ENCODE measurements at regions not wholly inside any gene's neighbourhood (a gene's known extent, or its start where the extent isn't known, plus 50 kb on each side); places are given as distances from the start of the nearest gene placed in this dataset.

DNA sequence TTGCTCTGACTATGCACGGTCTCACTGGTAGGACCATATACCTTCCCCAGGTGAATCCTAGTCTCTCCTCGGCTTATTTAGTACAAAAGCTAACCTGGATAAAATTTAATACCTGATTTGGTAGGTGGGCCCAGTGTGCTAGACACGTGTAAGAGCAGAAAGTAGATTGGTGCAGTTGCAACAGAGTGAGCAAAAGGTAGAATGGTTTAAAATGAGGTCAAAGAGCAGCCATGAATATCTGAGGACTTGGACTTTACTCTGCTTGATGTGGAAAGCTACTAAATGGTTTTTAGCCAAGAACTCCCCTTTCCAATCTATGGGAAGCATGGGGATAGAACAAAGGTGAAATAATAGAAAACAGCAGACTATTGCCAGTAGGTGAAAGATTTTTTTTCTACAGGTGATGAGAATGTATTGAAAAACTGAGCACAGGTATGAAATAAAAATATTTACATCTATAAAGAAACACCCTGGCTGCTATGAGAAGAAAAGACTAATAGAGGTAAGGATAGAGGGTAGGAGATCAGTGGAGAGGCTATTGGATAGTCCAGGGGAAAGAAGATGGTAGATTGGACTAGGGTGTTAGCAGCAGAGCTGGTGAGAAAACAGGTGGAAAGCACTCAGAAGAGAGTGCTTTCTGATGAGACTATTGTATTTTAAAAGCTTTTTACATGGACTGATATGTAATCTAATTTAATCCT is 61.3 kb upstream of the BCL9 start:
- no peak overlapping the region for H3K9ac ChIP-seq (ENCODE audit: low read length)
- H2AFZ ChIP-seq (ENCODE audit: low read depth, low read length, poor library complexity, severe bottlenecking): no peak overlapping the region
- H3K4me1 ChIP-seq (ENCODE audit: control insufficient read depth in 1 of 2, insufficient read depth in 2 of 2, low read length in 2 of 2): no peaks in the 10 kb centered on the region
- H3K36me3 ChIP-seq (ENCODE audit: control insufficient read depth in 1 of 2, insufficient read depth in 2 of 2, low read length in 2 of 2): no peaks in the 10 kb centered on the region
- H3K27me3 ChIP-seq (ENCODE audit: insufficient read depth, low read length): no peaks in the 10 kb centered on the region
- ChIA-PET RAD21 (ENCODE audit: low non-redundant PET in 1 of 2, low total read pairs in 2 of 2, uncharacterized antibody in 2 of 2, unreplicated experiment in 2 of 2) (no interaction called here), CTCF (no interaction called here), POLR2A (no interaction called here)
- no peak overlapping the region for H3K4me2 ChIP-seq (ENCODE audit: low read length)
- H3K4me3 ChIP-seq (replicated peaks in 1 of 2; ENCODE audit: low read depth in 1 of 2, low read length in 2 of 2): no peak overlapping the region
- H3K79me2 ChIP-seq (ENCODE audit: insufficient read depth, low read length): no peaks in the 10 kb centered on the region
- no peaks in the 10 kb centered on the region for H3K9me2 ChIP-seq (ENCODE audit: insufficient read depth)
- intact Hi-C loops (cut with micrococcal nuclease): no loop called here
- H3K27ac ChIP-seq (ENCODE audit: low read depth, low read length): no peak overlapping the region
- ATAC-seq (no peak), DNase-seq (ENCODE audit: low read depth, low spot score) (no peak)
- H4K20me1 ChIP-seq (ENCODE audit: insufficient read depth): no peaks in the 10 kb centered on the region
- no peak for TF ChIP-seq SP1 (IDR thresholded peaks at IDR 0.05; ENCODE audit: low read depth)
- no peak for TF ChIP-seq ZFX (IDR thresholded peaks at IDR 0.05)
- TF ChIP-seq TCF7L2 (IDR thresholded peaks at IDR 0.05; ENCODE audit: borderline replicate concordance, extremely low read depth, insufficient read depth, insufficient read length): no peak
- no peak for TF ChIP-seq POLR2AphosphoS5 (IDR thresholded peaks at IDR 0.05; ENCODE audit: low read depth, low read length)
- TF ChIP-seq POLR2A (IDR thresholded peaks at IDR 0.05; ENCODE audit: borderline replicate concordance, extremely low read depth, insufficient read depth, insufficient read length): no peak
- no peak for TF ChIP-seq YY1 (IDR thresholded peaks at IDR 0.05; ENCODE audit: extremely low read depth, insufficient replicate concordance, low read depth, low read length)
- TF ChIP-seq, protein P1, sequence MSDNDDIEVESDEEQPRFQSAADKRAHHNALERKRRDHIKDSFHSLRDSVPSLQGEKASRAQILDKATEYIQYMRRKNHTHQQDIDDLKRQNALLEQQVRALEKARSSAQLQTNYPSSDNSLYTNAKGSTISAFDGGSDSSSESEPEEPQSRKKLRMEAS (IDR thresholded peaks at IDR 0.05): no peak
- no peak for TF ChIP-seq JUND (IDR thresholded peaks at IDR 0.05)
- TF ChIP-seq SIN3A (IDR thresholded peaks at IDR 0.05; ENCODE audit: low read depth): no peak
- no peak for TF ChIP-seq ELF1 (IDR thresholded peaks at IDR 0.05; ENCODE audit: borderline replicate concordance, low read depth)
- no peaks in the 10 kb centered on the region for H3K9me3 ChIP-seq (ENCODE audit: control insufficient read depth in 1 of 2, insufficient read depth in 1 of 2, low read depth in 1 of 2, low read length in 2 of 2)
- no TSS peak for BruUV-seq (replicated peaks)

DNA sequence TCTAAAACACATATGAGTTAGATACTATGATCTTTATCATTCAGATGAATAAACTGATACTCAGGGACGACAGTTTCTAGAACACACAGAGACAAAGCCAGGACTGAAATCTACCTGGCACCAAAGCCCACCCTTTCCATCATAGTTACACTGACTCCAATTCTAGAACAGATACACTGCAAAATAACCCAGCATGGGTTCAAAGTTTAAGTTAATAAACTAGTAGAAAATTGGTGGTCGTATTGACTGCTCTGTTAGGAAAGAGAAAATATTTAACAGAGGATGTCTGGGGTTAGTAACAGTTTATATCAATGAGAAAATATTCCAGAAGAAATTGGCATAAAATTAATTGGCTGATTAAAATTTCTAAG is 60.8 kb upstream of the BCL9 start:
- DNase-seq (ENCODE audit: low read depth, low spot score) (no peak), ATAC-seq (no peak)
- no peaks in the 10 kb centered on the region for H3K9me2 ChIP-seq (ENCODE audit: insufficient read depth)
- H2AFZ ChIP-seq (ENCODE audit: low read depth, low read length, poor library complexity, severe bottlenecking): no peak overlapping the region
- H3K36me3 ChIP-seq (ENCODE audit: control insufficient read depth in 1 of 2, insufficient read depth in 2 of 2, low read length in 2 of 2): no peaks in the 10 kb centered on the region
- H3K27me3 ChIP-seq (ENCODE audit: insufficient read depth, low read length): no peaks in the 10 kb centered on the region
- H4K20me1 ChIP-seq (ENCODE audit: insufficient read depth): no peaks in the 10 kb centered on the region
- BruUV-seq (replicated peaks): no TSS peak
- ChIA-PET POLR2A (no interaction called here), CTCF (no interaction called here), RAD21 (ENCODE audit: low non-redundant PET in 1 of 2, low total read pairs in 2 of 2, uncharacterized antibody in 2 of 2, unreplicated experiment in 2 of 2) (no interaction called here)
- no peak overlapping the region for H3K4me2 ChIP-seq (ENCODE audit: low read length)
- no peak overlapping the region for H3K4me3 ChIP-seq (replicated peaks in 1 of 2; ENCODE audit: low read depth in 1 of 2, low read length in 2 of 2)
- no peaks in the 10 kb centered on the region for H3K4me1 ChIP-seq (ENCODE audit: control insufficient read depth in 1 of 2, insufficient read depth in 2 of 2, low read length in 2 of 2)
- H3K27ac ChIP-seq (ENCODE audit: low read depth, low read length): no peak overlapping the region
- no peaks in the 10 kb centered on the region for H3K79me2 ChIP-seq (ENCODE audit: insufficient read depth, low read length)
- intact Hi-C loops (cut with micrococcal nuclease): no loop called here
- no peak overlapping the region for H3K9ac ChIP-seq (ENCODE audit: low read length)
- H3K9me3 ChIP-seq (ENCODE audit: control insufficient read depth in 1 of 2, insufficient read depth in 1 of 2, low read depth in 1 of 2, low read length in 2 of 2): no peaks in the 10 kb centered on the region
- no peak for TF ChIP-seq ZNF274 (IDR thresholded peaks at IDR 0.05; ENCODE audit: low read depth, low read length)
- no peak for TF ChIP-seq EZH2phosphoT487 (IDR thresholded peaks at IDR 0.05; ENCODE audit: borderline replicate concordance)
- TF ChIP-seq, protein P1 (IDR thresholded peaks at IDR 0.05): no peak
- no peak for TF ChIP-seq FOSL1 (IDR thresholded peaks at IDR 0.05; ENCODE audit: low read depth)
- no peak for TF ChIP-seq POLR2AphosphoS5 (IDR thresholded peaks at IDR 0.05; ENCODE audit: low read depth, low read length)
- no peak for TF ChIP-seq RAD21 (IDR thresholded peaks at IDR 0.05; ENCODE audit: low read depth)
- TF ChIP-seq, protein P2, sequence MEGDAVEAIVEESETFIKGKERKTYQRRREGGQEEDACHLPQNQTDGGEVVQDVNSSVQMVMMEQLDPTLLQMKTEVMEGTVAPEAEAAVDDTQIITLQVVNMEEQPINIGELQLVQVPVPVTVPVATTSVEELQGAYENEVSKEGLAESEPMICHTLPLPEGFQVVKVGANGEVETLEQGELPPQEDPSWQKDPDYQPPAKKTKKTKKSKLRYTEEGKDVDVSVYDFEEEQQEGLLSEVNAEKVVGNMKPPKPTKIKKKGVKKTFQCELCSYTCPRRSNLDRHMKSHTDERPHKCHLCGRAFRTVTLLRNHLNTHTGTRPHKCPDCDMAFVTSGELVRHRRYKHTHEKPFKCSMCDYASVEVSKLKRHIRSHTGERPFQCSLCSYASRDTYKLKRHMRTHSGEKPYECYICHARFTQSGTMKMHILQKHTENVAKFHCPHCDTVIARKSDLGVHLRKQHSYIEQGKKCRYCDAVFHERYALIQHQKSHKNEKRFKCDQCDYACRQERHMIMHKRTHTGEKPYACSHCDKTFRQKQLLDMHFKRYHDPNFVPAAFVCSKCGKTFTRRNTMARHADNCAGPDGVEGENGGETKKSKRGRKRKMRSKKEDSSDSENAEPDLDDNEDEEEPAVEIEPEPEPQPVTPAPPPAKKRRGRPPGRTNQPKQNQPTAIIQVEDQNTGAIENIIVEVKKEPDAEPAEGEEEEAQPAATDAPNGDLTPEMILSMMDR (IDR thresholded peaks at IDR 0.05 in 2 of 3, conservative IDR thresholded peaks at IDR 0.05 in 1 of 3; ENCODE audit: borderline replicate concordance in 1 of 3, insufficient read depth in 1 of 3, low read depth in 2 of 3, low read length in 2 of 3): no peak
- TF ChIP-seq, protein P3, sequence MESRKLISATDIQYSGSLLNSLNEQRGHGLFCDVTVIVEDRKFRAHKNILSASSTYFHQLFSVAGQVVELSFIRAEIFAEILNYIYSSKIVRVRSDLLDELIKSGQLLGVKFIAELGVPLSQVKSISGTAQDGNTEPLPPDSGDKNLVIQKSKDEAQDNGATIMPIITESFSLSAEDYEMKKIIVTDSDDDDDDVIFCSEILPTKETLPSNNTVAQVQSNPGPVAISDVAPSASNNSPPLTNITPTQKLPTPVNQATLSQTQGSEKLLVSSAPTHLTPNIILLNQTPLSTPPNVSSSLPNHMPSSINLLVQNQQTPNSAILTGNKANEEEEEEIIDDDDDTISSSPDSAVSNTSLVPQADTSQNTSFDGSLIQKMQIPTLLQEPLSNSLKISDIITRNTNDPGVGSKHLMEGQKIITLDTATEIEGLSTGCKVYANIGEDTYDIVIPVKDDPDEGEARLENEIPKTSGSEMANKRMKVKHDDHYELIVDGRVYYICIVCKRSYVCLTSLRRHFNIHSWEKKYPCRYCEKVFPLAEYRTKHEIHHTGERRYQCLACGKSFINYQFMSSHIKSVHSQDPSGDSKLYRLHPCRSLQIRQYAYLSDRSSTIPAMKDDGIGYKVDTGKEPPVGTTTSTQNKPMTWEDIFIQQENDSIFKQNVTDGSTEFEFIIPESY (IDR thresholded peaks at IDR 0.05; ENCODE audit: extremely low read depth, insufficient replicate concordance, low read length): no peak
- no peak for TF ChIP-seq ZFX (IDR thresholded peaks at IDR 0.05)
- TF ChIP-seq CEBPB (IDR thresholded peaks at IDR 0.05; ENCODE audit: low read depth): no peak
- no peak for TF ChIP-seq SIN3A (IDR thresholded peaks at IDR 0.05; ENCODE audit: low read depth)
- TF ChIP-seq JUND (IDR thresholded peaks at IDR 0.05): no peak
